Naive thymus-derived CD4-positive, alpha-beta T cell (primary cell): ENCODE measurements at regions not wholly inside any gene's neighbourhood (a gene's known extent, or its start where the extent isn't known, plus 50 kb on each side); places are given as distances from the start of the nearest gene placed in this dataset.

Source experiments
- ATAC-seq: fragments of 150-1000 bp; cut with Tn5 transposase; 2 replicates; pipeline ENCODE4 v1.10.0; 2021; ENCODE audit warnings: mild to moderate bottlenecking, moderate library complexity
- CTCF ChIA-PET: fragments of 350-600 bp; sonication (Branson Sonifier 250); formaldehyde crosslinking; loops from one replicate; lab custom pipeline; 2021; ENCODE audit warnings: antibody characterized with exemption; lab: Charles Lee
- POLR2A ChIA-PET: fragments of 350-600 bp; sonication (Branson Sonifier 250); formaldehyde crosslinking; loops from one replicate; lab custom pipeline; 2021; ENCODE audit warnings: antibody characterized with exemption, inconsistent platforms; lab: Charles Lee
- DNase-seq, 9 donors: peaks; one replicate each; pipeline versions ENCODE4 v3.0.0 to v3.0.0-alpha.2; 2020 to 2022; ENCODE audit warnings: mixed read lengths in 1 of 9
- H3K27ac ChIP-seq: one replicate; pipeline ENCODE4 v1.7.0; 2013; ENCODE audit warnings: mild to moderate bottlenecking, low read depth, low read length, moderate library complexity
- H3K27me3 ChIP-seq, 2 donors: one replicate each; pipeline ENCODE4 v1.7.0; 2013; ENCODE audit warnings: low read length in 2 of 2, mild to moderate bottlenecking in 2 of 2, moderate library complexity in 2 of 2; ENCODE audit not compliant: control insufficient read depth in 2 of 2, insufficient read depth in 2 of 2
- H3K36me3 ChIP-seq, 3 experiments: 1 replicate in 2 of 3; 2 replicates in 1 of 3; pipeline ENCODE4 v1.7.0; 2013; ENCODE audit warnings: low read length in 3 of 3, mild to moderate bottlenecking in 3 of 3, moderate library complexity in 1 of 3; ENCODE audit not compliant: insufficient read depth in 3 of 3, control insufficient read depth in 2 of 3
- H3K4me1 ChIP-seq, 2 donors: one replicate each; pipeline ENCODE4 v1.7.0; 2013; ENCODE audit warnings: low read length in 2 of 2, mild to moderate bottlenecking in 2 of 2, moderate library complexity in 1 of 2; ENCODE audit not compliant: control insufficient read depth in 2 of 2, insufficient read depth in 2 of 2
- H3K4me3 ChIP-seq: 2 replicates; pipeline ENCODE4 v1.7.0; 2013; ENCODE audit warnings: mild to moderate bottlenecking, low read length
- H3K9me3 ChIP-seq, 3 experiments: 1 replicate in 2 of 3; 2 replicates in 1 of 3; pipeline ENCODE4 v1.7.0; 2013; ENCODE audit warnings: low read length in 3 of 3; ENCODE audit not compliant: control insufficient read depth in 2 of 3
- H3K27ac Mint-ChIP-seq, 9 donors: one replicate each; pipeline ENCODE4 v1.8.0; 2020 to 2022; ENCODE audit warnings: mixed read lengths in 9 of 9, mild to moderate bottlenecking in 8 of 9, moderate library complexity in 5 of 9, inconsistent platforms in 2 of 9
- H3K27me3 Mint-ChIP-seq, 5 donors: one replicate each; pipeline ENCODE4 v1.8.0; 2021 to 2022; ENCODE audit warnings: mixed read lengths in 5 of 5, mild to moderate bottlenecking in 1 of 5
- H3K36me3 Mint-ChIP-seq, 5 donors: one replicate each; pipeline ENCODE4 v1.8.0; 2020 to 2022; ENCODE audit warnings: mixed read lengths in 5 of 5, mild to moderate bottlenecking in 3 of 5, inconsistent platforms in 1 of 5
- H3K4me1 Mint-ChIP-seq, 7 donors: one replicate each; pipeline ENCODE4 v1.8.0; 2020 to 2022; ENCODE audit warnings: mixed read lengths in 7 of 7, mild to moderate bottlenecking in 3 of 7, inconsistent platforms in 1 of 7
- H3K4me3 Mint-ChIP-seq, 10 donors: one replicate each; pipeline ENCODE4 v1.8.0; 2020 to 2022; ENCODE audit warnings: mild to moderate bottlenecking in 10 of 10, mixed read lengths in 10 of 10, moderate library complexity in 6 of 10, inconsistent platforms in 2 of 10
- H3K9me3 Mint-ChIP-seq, 11 donors: one replicate each; pipeline ENCODE4 v1.8.0; 2020 to 2022; ENCODE audit warnings: mixed read lengths in 11 of 11, mild to moderate bottlenecking in 4 of 11, inconsistent platforms in 1 of 11, moderate library complexity in 1 of 11
- intact Hi-C, 2 donors: fragments of 100-400 bp; cut with micrococcal nuclease; formaldehyde crosslinking; loops; one replicate each; pipeline ENCODE4 v1.15.1; 2023

- Mint-ChIP-seq H3K4me3 (peak overlapping the region in 5 of 10 donors; percentile 57 to 81 (median 70)), H3K27me3 (no peaks in the 10 kb centered on the region), H3K36me3 (peaks cover 0 to 14% (median 0%) of the 10 kb centered on the region in 5 donors), H3K27ac (peak overlapping the region in 5 of 9 donors; percentile 81 to 94 (median 90)), H3K4me1 (peaks cover 0 to 45% (median 24%) of the 10 kb centered on the region in 7 donors), H3K9me3 (no peaks in the 10 kb centered on the region)
- Histone ChIP-seq H3K36me3 (no peaks in the 10 kb centered on the region), H3K27ac (peak overlapping the region; percentile 14), H3K9me3 (no peaks in the 10 kb centered on the region), H3K4me1 (peaks cover 23 to 37% of the 10 kb centered on the region in 2 donors), H3K27me3 (no peaks in the 10 kb centered on the region), H3K4me3 (peak overlapping the region; percentile 24)
- DNase-seq: peak in 3 of 9 donors; percentile 9 to 31 (median 25)
- CTCF ChIA-PET: interaction anchor here (1.4 kb wide), 1 partner anchor 159 kb away, joined by 8 read pairs; no protein-coding TSS in a partner anchor
- intact Hi-C loops: loop anchor here (10.0 kb wide), 5 partner anchors 52 to 448 kb away; partner anchors contain the start of gene EIF1AY (in 1 of the 2)
- ATAC-seq: peak; percentile 45
- POLR2A ChIA-PET: interaction anchor here (0.9 to 1.6 kb wide), 6 partner anchors 10 to 218 kb away, joined by 3 to 5 read pairs (median 4); no protein-coding TSS in a partner anchor
Observed at GRCh38 chrY:21022326-21023044, 266.6 kb downstream of the RPS4Y2 start.

DNA sequence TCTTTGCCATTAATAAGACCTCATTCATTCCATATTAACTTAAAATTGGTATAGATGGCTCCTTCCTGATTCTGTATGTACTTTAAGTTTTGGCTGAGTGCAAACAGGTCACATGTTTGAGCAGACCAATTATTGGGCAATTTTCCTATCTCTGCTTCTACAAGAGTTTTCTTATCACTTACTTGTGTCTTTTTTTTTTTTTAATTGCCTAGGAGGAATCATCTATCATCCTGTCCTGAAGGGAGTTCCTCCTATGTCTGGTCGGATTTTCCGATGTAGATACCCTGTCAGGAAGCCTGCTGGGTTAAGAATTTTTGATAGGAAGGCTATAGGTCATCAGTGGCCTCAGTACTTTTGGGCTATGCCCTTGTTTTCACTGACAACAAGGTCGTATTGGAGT, 268.0 kb downstream of the RPS4Y2 start:
- H3K9me3 ChIP-seq: no peaks in the 10 kb centered on the region
- no peaks in the 10 kb centered on the region for H3K27me3 ChIP-seq
- Mint-ChIP-seq H3K27ac (peak overlapping the region in 3 of 9 donors; percentile 67 to 94 (median 91)), H3K4me3 (peak overlapping the region in 2 of 10 donors; percentile 23 to 81), H3K4me1 (peaks cover 0 to 58% (median 36%) of the 10 kb centered on the region in 7 donors), H3K27me3 (no peaks in the 10 kb centered on the region), H3K36me3 (peaks cover 0 to 20% (median 0%) of the 10 kb centered on the region in 5 donors), H3K9me3 (no peaks in the 10 kb centered on the region)
- ATAC-seq (no peak), DNase-seq (no peak)
- CTCF ChIA-PET: no interaction called here
- no peaks in the 10 kb centered on the region for H3K36me3 ChIP-seq
- H3K27ac ChIP-seq: no peak overlapping the region
- intact Hi-C loops: loop anchor here (10.0 kb wide), 5 partner anchors 51 to 449 kb away; partner anchors contain the start of gene EIF1AY (in 1 of the 2)
- POLR2A ChIA-PET: no interaction called here
- peaks cover 23 to 37% of the 10 kb centered on the region in 2 donors for H3K4me1 ChIP-seq
- no peak overlapping the region for H3K4me3 ChIP-seq

- CTCF ChIA-PET: interaction anchor here (1.1 kb wide), 1 partner anchor 60 kb away, joined by 3 read pairs; no protein-coding TSS in a partner anchor
- peak overlapping the region in 2 of 10 donors; percentile 39 to 61 for H3K4me3 Mint-ChIP-seq
- DNase-seq: no peak
- H3K9me3 ChIP-seq: no peaks in the 10 kb centered on the region
- H3K27me3 ChIP-seq: no peaks in the 10 kb centered on the region
- no peak for ATAC-seq
- H3K27me3 Mint-ChIP-seq: no peaks in the 10 kb centered on the region
- H3K36me3 Mint-ChIP-seq: peaks cover 0 to 30% (median 0%) of the 10 kb centered on the region in 5 donors
- no peaks in the 10 kb centered on the region for H3K36me3 ChIP-seq
- peaks cover 4 to 22% of the 10 kb centered on the region in 2 donors for H3K4me1 ChIP-seq
- no peak overlapping the region for H3K4me3 ChIP-seq
- no peak overlapping the region for H3K27ac Mint-ChIP-seq
- H3K9me3 Mint-ChIP-seq: peaks cover 0 to 5% (median 0%) of the 10 kb centered on the region in 11 donors
- H3K4me1 Mint-ChIP-seq: peaks cover 0 to 62% (median 31%) of the 10 kb centered on the region in 7 donors
- POLR2A ChIA-PET: interaction anchor here (0.9 kb wide), 2 partner anchors 11 to 153 kb away, joined by 4 to 5 read pairs; no protein-coding TSS in a partner anchor
- H3K27ac ChIP-seq: no peak overlapping the region
- intact Hi-C loops: loop anchor here (10.0 kb wide), 5 partner anchors 46 to 454 kb away; partner anchors contain the start of gene EIF1AY (in 1 of the 2)
Observed at GRCh38 chrY:21028506-21028905, 272.6 kb downstream of the RPS4Y2 start.

DNA sequence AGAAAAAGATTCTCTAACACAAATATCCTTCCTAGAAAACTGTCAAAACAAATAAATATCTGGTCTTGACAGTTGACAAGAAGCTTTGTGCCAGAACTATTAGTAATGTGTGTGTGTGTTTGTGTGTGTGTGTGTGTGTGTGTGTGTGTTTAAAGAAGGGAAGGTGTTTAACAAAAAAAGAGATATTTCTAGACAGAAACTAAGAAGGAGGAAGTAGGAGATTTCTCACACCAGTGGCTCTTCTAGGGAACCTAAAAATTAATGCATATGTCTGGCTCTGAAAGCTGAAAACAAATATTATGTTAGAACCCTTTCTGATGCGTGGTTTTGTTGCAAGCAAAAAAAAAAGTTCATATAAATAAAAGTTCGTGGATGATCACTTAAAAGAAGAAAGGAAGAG, 277.5 kb downstream of the RPS4Y2 start:
- H3K36me3 ChIP-seq: no peaks in the 10 kb centered on the region
- H3K4me1 ChIP-seq: peaks cover 0 to 4% of the 10 kb centered on the region in 2 donors
- intact Hi-C loops: loop anchor here in 1 of 2 donors (10.0 kb wide), 2 partner anchors 211 to 289 kb away; no protein-coding TSS in a partner anchor
- ChIA-PET CTCF (no interaction called here), POLR2A (interaction anchor here (0.7 to 1.1 kb wide), 4 partner anchors 10 to 1628 kb away, joined by 3 read pairs; no protein-coding TSS in a partner anchor)
- no peaks in the 10 kb centered on the region for H3K27me3 ChIP-seq
- no peak overlapping the region for H3K27ac ChIP-seq
- H3K36me3 Mint-ChIP-seq: peaks cover 0 to 36% (median 0%) of the 10 kb centered on the region in 5 donors
- peaks cover 0 to 16% (median 0%) of the 10 kb centered on the region in 11 donors for H3K9me3 Mint-ChIP-seq
- no peaks in the 10 kb centered on the region for H3K27me3 Mint-ChIP-seq
- ATAC-seq (no peak), DNase-seq (no peak)
- no peak overlapping the region for H3K4me3 ChIP-seq
- H3K27ac Mint-ChIP-seq: peak overlapping the region in 4 of 9 donors; percentile 65 to 95 (median 82)
- H3K9me3 ChIP-seq: no peaks in the 10 kb centered on the region
- H3K4me1 Mint-ChIP-seq: peaks cover 0 to 65% (median 13%) of the 10 kb centered on the region in 7 donors
- peak overlapping the region in 5 of 10 donors; percentile 42 to 63 (median 57) for H3K4me3 Mint-ChIP-seq

GRCh38 chrY:21034151-21035061, 278.5 kb downstream of the RPS4Y2 start:
- ATAC-seq: no peak

More at GRCh38 chrY:21034151-21035061, 278.5 kb downstream of the RPS4Y2 start:
- H3K9me3 ChIP-seq: no peaks in the 10 kb centered on the region
- H3K36me3 ChIP-seq: no peaks in the 10 kb centered on the region
- Mint-ChIP-seq H3K4me3 (peak overlapping the region in 5 of 10 donors; percentile 36 to 76 (median 63)), H3K27me3 (no peaks in the 10 kb centered on the region), H3K36me3 (peaks cover 0 to 41% (median 0%) of the 10 kb centered on the region in 5 donors), H3K9me3 (peaks cover 0 to 20% (median 0%) of the 10 kb centered on the region in 11 donors), H3K4me1 (peaks cover 0 to 65% (median 9%) of the 10 kb centered on the region in 7 donors), H3K27ac (peak overlapping the region in 4 of 9 donors; percentile 81 to 95 (median 82))
- DNase-seq: peak in 1 of 9 donors; percentile 21
- no peak overlapping the region for H3K4me3 ChIP-seq
- no peaks in the 10 kb centered on the region for H3K27me3 ChIP-seq
- POLR2A ChIA-PET: interaction anchor here (0.8 kb wide), 1 partner anchor 206 kb away, joined by 3 read pairs; no protein-coding TSS in a partner anchor
- no peak overlapping the region for H3K27ac ChIP-seq
- intact Hi-C loops: loop anchor here (2.0 to 10.0 kb wide), 3 partner anchors 44 to 290 kb away; no protein-coding TSS in a partner anchor
- CTCF ChIA-PET: interaction anchor here (0.7 kb wide), 1 partner anchor 125 kb away, joined by 3 read pairs; no protein-coding TSS in a partner anchor
- H3K4me1 ChIP-seq: peaks cover 0 to 4% of the 10 kb centered on the region in 2 donors
